ENCODE measurements at regions not wholly inside any gene's neighbourhood (a gene's known extent, or its start where the extent isn't known, plus 50 kb on each side); places are given as distances from the start of the nearest gene placed in this dataset.

GRCh38 chr16:54657058-54657708 lies 273.5 kb upstream of the IRX5 start:
- Mint-ChIP-seq H3K27ac (no peak overlapping the region), H3K9me3 (peaks cover 6% of the 10 kb centered on the region; the same call in 2 of the 3 replicates), H3K36me3 (ENCODE audit: low read depth) (no peaks in the 10 kb centered on the region), H3K4me3 (no peak overlapping the region), H3K27me3 (ENCODE audit: insufficient read depth, low read depth, poor library complexity) (peaks cover 46% of the 10 kb centered on the region), H3K4me1 (peaks cover 46% of the 10 kb centered on the region)
- no peak overlapping the region for H3K27ac ChIP-seq (ENCODE audit: low read depth)
- no peaks in the 10 kb centered on the region for H3K36me3 ChIP-seq (ENCODE audit: insufficient read depth)
- peaks cover 41% of the 10 kb centered on the region for H3K4me1 ChIP-seq (ENCODE audit: insufficient read depth)
- H3F3A ChIP-seq (replicated peaks; ENCODE audit: low read depth) = 0 out of 2 replicates have a peak, but pooled peaks cover 8% of the 10 kb centered on the region
- H3K4me3 ChIP-seq = no peak overlapping the region
- DNase-seq (ENCODE audit: low spot score) (peak; percentile 17), ATAC-seq (peak; percentile 55)
- no peak overlapping the region for H3K4me2 ChIP-seq
- no peaks in the 10 kb centered on the region for H4K20me1 ChIP-seq (replicated peaks; ENCODE audit: insufficient read depth)
- H2AFZ ChIP-seq = no peak overlapping the region
- TF ChIP-seq CTCF (conservative IDR thresholded peaks at IDR 0.05; ENCODE audit: low read depth in 2 of 2) = 0 out of 4 replicates have a peak, but pooled peaks of 1 of the 2 experiments have one; percentile 6
- no peak for TF ChIP-seq STAT1 (IDR thresholded peaks at IDR 0.05; ENCODE audit: unreplicated experiment)
- H3K27me3 ChIP-seq (ENCODE audit: insufficient read depth) = peaks cover 50% of the 10 kb centered on the region
- H3K79me2 ChIP-seq (replicated peaks; ENCODE audit: insufficient read depth) = no peaks in the 10 kb centered on the region
- peaks cover 8% of the 10 kb centered on the region; the same call in 1 of the 2 replicates for H3K9me2 ChIP-seq (ENCODE audit: insufficient read depth)

- ATAC-seq = peak; percentile 16
- Histone ChIP-seq H3K4me2 (peak overlapping the region; percentile 73), H3K27me3 (ENCODE audit: insufficient read depth) (peaks cover 60% of the 10 kb centered on the region), H3K4me3 (peak overlapping the region; percentile 39), H3K9me2 (ENCODE audit: insufficient read depth) (peaks cover 8% of the 10 kb centered on the region; the same call in 1 of the 2 replicates), H3F3A (replicated peaks; ENCODE audit: low read depth) (0 out of 2 replicates have a peak, but pooled peaks cover 8% of the 10 kb centered on the region), H4K20me1 (replicated peaks; ENCODE audit: insufficient read depth) (no peaks in the 10 kb centered on the region), H3K36me3 (ENCODE audit: insufficient read depth) (no peaks in the 10 kb centered on the region), H3K4me1 (ENCODE audit: insufficient read depth) (peaks cover 53% of the 10 kb centered on the region), H3K27ac (ENCODE audit: low read depth) (no peak overlapping the region), H3K79me2 (replicated peaks; ENCODE audit: insufficient read depth) (no peaks in the 10 kb centered on the region), H2AFZ (peak overlapping the region; percentile 30; the same call in 1 of the 2 replicates)
- Mint-ChIP-seq H3K9me3 (peaks cover 2% of the 10 kb centered on the region; the same call in 2 of the 3 replicates), H3K27me3 (ENCODE audit: insufficient read depth, low read depth, poor library complexity) (peaks cover 59% of the 10 kb centered on the region), H3K4me1 (peaks cover 64% of the 10 kb centered on the region), H3K27ac (no peak overlapping the region), H3K4me3 (peak overlapping the region; percentile 64), H3K36me3 (ENCODE audit: low read depth) (no peaks in the 10 kb centered on the region)
- TF ChIP-seq POLR2AphosphoS5 (IDR thresholded peaks at IDR 0.05; ENCODE audit: low read depth) (no peak), CTCF (conservative IDR thresholded peaks at IDR 0.05; ENCODE audit: low read depth in 2 of 2) (no peak), ETS1 (IDR thresholded peaks at IDR 0.05) (no peak), NANOG (IDR thresholded peaks at IDR 0.05; ENCODE audit: borderline replicate concordance) (no peak), REST (IDR thresholded peaks at IDR 0.05; ENCODE audit: unreplicated experiment) (no peak), ZNF114 (CRISPR knock-in tag; IDR thresholded peaks at IDR 0.05) (no peak), EZH2 (IDR thresholded peaks at IDR 0.05; ENCODE audit: low read depth, unreplicated experiment) (no peak)
- peak; percentile 41 for DNase-seq (ENCODE audit: low spot score)
Measured at GRCh38 chr16:54655121-54655590, 275.5 kb upstream of the IRX5 start.
